ENCODE measurements at regions not wholly inside any gene's neighbourhood (a gene's known extent, or its start where the extent isn't known, plus 50 kb on each side); places are given as distances from the start of the nearest gene placed in this dataset.

DNA sequence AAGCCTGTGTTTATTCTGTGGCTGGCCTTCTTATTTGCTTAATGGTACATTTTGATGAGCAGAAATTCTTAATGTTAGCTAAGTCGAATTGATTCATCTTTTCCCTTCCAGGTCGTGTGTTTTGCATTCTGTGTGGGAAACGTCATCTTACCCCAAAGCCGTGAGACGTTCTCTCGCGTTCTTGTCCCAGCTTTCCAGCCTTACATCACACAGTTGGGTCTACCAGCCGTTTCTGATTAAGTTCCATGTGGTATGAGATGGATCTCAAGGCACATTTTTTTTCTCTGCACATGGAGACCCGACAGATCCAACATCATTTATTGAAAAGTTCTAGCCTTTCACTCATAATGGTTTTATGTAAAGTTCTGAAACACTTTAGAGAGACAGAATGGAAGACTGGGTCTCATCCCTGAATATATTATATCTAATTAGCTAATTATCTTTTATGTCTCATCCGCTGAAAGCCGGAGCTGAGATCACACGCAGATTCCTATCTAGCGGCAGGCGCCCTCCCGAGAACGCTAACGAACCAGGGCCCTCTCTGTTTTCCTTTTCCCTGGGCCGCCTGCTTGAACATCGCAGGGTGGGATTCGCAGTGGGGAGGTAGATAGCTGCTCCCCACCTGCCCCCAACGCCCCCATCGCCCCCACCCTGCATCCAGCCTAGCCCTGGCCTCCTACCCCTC is 1162.2 kb downstream of the BRD1 start:
- no peak for TF ChIP-seq EZH2 (optimal IDR thresholded peaks at IDR 0.05; ENCODE audit: low read depth, low read length)
- TF ChIP-seq, protein P1, sequence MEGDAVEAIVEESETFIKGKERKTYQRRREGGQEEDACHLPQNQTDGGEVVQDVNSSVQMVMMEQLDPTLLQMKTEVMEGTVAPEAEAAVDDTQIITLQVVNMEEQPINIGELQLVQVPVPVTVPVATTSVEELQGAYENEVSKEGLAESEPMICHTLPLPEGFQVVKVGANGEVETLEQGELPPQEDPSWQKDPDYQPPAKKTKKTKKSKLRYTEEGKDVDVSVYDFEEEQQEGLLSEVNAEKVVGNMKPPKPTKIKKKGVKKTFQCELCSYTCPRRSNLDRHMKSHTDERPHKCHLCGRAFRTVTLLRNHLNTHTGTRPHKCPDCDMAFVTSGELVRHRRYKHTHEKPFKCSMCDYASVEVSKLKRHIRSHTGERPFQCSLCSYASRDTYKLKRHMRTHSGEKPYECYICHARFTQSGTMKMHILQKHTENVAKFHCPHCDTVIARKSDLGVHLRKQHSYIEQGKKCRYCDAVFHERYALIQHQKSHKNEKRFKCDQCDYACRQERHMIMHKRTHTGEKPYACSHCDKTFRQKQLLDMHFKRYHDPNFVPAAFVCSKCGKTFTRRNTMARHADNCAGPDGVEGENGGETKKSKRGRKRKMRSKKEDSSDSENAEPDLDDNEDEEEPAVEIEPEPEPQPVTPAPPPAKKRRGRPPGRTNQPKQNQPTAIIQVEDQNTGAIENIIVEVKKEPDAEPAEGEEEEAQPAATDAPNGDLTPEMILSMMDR (IDR thresholded peaks at IDR 0.05; ENCODE audit: low read length), result no peak
- no peak overlapping the region for H2AFZ ChIP-seq (ENCODE audit: low read length)

DNA sequence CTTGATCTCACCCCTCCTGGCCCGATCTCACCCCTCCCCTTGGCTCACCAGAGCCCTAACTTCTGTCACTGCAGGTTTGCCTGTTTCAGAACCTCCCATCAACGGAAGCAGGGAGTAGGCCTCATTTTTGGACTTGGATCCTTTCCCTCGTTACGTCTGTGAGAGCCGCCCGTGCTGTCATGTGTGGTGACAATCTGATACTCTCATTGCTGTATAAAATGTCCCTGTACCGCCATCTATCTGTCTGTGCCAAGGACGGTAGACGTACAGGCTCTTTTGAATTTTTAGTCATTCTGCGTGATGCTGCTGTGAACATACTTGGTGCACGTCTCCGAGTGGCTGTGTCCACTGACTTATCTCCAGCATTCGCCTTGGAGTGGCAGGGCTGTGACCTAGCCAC is 1163.1 kb downstream of the BRD1 start:
- Histone ChIP-seq H3K4me2 (ENCODE audit: low read depth, low read length) (no peak overlapping the region), H2AFZ (ENCODE audit: low read length) (no peak overlapping the region), H3K9ac (ENCODE audit: low read length) (no peak overlapping the region), H3K4me3 (ENCODE audit: low read length) (no peak overlapping the region), H3K27ac (ENCODE audit: low read length) (no peak overlapping the region), H3K9me2 (replicated peaks; ENCODE audit: insufficient read depth, low read length) (no peaks in the 10 kb centered on the region), H3K79me2 (ENCODE audit: low read length) (peaks cover 7% of the 10 kb centered on the region; the same call in 1 of the 2 replicates), H3F3A (ENCODE audit: insufficient read depth, low read length) (no peaks in the 10 kb centered on the region), H4K20me1 (ENCODE audit: insufficient read depth, low read length) (no peaks in the 10 kb centered on the region), H3K4me1 (ENCODE audit: low read length) (no peaks in the 10 kb centered on the region), H3K27me3 (replicated peaks; ENCODE audit: insufficient read depth, low read length) (no peaks in the 10 kb centered on the region), H3K36me3 (replicated peaks; ENCODE audit: insufficient read depth, low read length) (no peaks in the 10 kb centered on the region; the same call in 1 of the 2 replicates), H3K9me3 (replicated peaks; ENCODE audit: insufficient read depth, low read length) (no peaks in the 10 kb centered on the region; the same call in 1 of the 2 replicates)
- TF ChIP-seq EZH2 (optimal IDR thresholded peaks at IDR 0.05; ENCODE audit: low read depth, low read length) (no peak), EZH2phosphoT487 (IDR thresholded peaks at IDR 0.05; ENCODE audit: low read length) (no peak)
- TF ChIP-seq, protein P1 (IDR thresholded peaks at IDR 0.05; ENCODE audit: low read length), result no peak
- no peak for DNase-seq

More for the DNA sequence above, 1162.2 kb downstream of the BRD1 start:
- Histone ChIP-seq H4K20me1 (ENCODE audit: insufficient read depth, low read length) (no peaks in the 10 kb centered on the region), H3K9me3 (replicated peaks; ENCODE audit: insufficient read depth, low read length) (no peaks in the 10 kb centered on the region; the same call in 1 of the 2 replicates), H3K9me2 (replicated peaks; ENCODE audit: insufficient read depth, low read length) (no peaks in the 10 kb centered on the region), H3K4me2 (ENCODE audit: low read depth, low read length) (no peak overlapping the region), H3K9ac (ENCODE audit: low read length) (no peak overlapping the region), H3K27me3 (replicated peaks; ENCODE audit: insufficient read depth, low read length) (no peaks in the 10 kb centered on the region), H3K36me3 (replicated peaks; ENCODE audit: insufficient read depth, low read length) (no peaks in the 10 kb centered on the region; the same call in 1 of the 2 replicates), H3F3A (ENCODE audit: insufficient read depth, low read length) (no peaks in the 10 kb centered on the region), H3K79me2 (ENCODE audit: low read length) (peaks cover 7% of the 10 kb centered on the region; the same call in 1 of the 2 replicates), H3K27ac (ENCODE audit: low read length) (no peak overlapping the region), H3K4me3 (ENCODE audit: low read length) (no peak overlapping the region), H3K4me1 (ENCODE audit: low read length) (no peaks in the 10 kb centered on the region)
- no peak for DNase-seq

DNA sequence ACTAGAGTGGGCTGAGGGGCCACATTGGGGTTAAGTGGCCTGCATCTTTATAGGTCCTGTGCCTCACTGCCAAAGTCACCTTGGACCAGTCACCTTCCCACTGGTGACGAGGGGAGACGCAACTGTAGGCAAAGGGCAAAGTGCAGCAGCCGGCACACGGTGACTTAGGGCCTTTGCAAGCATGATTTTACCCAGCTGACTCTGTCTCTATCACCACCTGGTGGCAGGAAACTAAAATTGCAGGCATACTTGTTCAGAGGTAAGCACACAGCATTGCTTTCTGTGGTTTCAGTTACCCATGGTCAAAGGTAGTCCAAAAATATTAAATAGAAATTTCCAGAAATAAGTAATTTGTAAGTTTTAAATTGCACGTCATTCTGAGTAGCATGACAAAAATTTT is 1164.4 kb downstream of the BRD1 start:
- no peak overlapping the region for H3K4me3 ChIP-seq (ENCODE audit: low read length)
- no peaks in the 10 kb centered on the region; the same call in 1 of the 2 replicates for H3K36me3 ChIP-seq (replicated peaks; ENCODE audit: insufficient read depth, low read length)
- TF ChIP-seq EZH2 (optimal IDR thresholded peaks at IDR 0.05; ENCODE audit: low read depth, low read length), result no peak
- TF ChIP-seq, protein P1 (IDR thresholded peaks at IDR 0.05; ENCODE audit: low read length), result peak; percentile 59
- H3F3A ChIP-seq (ENCODE audit: insufficient read depth, low read length), result no peaks in the 10 kb centered on the region
- H3K9me2 ChIP-seq (replicated peaks; ENCODE audit: insufficient read depth, low read length), result no peaks in the 10 kb centered on the region
- no peak overlapping the region for H2AFZ ChIP-seq (ENCODE audit: low read length)
- H4K20me1 ChIP-seq (ENCODE audit: insufficient read depth, low read length), result no peaks in the 10 kb centered on the region
- no peak overlapping the region for H3K9ac ChIP-seq (ENCODE audit: low read length)
- no peaks in the 10 kb centered on the region for H3K27me3 ChIP-seq (replicated peaks; ENCODE audit: insufficient read depth, low read length)
- DNase-seq, result peak; percentile 23
- no peak overlapping the region for H3K4me2 ChIP-seq (ENCODE audit: low read depth, low read length)
- H3K4me1 ChIP-seq (ENCODE audit: low read length), result no peaks in the 10 kb centered on the region
- H3K9me3 ChIP-seq (replicated peaks; ENCODE audit: insufficient read depth, low read length), result no peaks in the 10 kb centered on the region; the same call in 1 of the 2 replicates
- H3K27ac ChIP-seq (ENCODE audit: low read length), result no peak overlapping the region
- peaks cover 7% of the 10 kb centered on the region; the same call in 1 of the 2 replicates for H3K79me2 ChIP-seq (ENCODE audit: low read length)

Measured in MM.1S (cell line).